Spleen (tissue), 7 donors: ENCODE measurements at regions not wholly inside any gene's neighbourhood (a gene's known extent, or its start where the extent isn't known, plus 50 kb on each side); places are given as distances from the start of the nearest gene placed in this dataset.

ENCODE experiments used
- CTCF ChIP-seq, 11 experiments: fragments of 200-600 bp in 7 of 11; fragments of 450-650 bp in 4 of 11; sonication (generic) in 4 of 11; IDR thresholded peaks in 8 of 11; conservative IDR thresholded peaks in 3 of 11; 1 replicate in 7 of 11; 2 replicates in 4 of 11; pipeline versions ENCODE4 v1.4.0 to v1.8.0; 2016 to 2021; ENCODE audit warnings: antibody characterized with exemption in 11 of 11, inconsistent platforms in 4 of 11, mild to moderate bottlenecking in 1 of 11
- POLR2A ChIP-seq, 3 donors: fragments of 450-650 bp; IDR thresholded peaks; one replicate each; pipeline ENCODE4 v1.5.1; 2017; ENCODE audit warnings: antibody characterized with exemption in 3 of 3, mild to moderate bottlenecking in 1 of 3
- POLR2AphosphoS5 ChIP-seq, 3 donors: sonication (generic); formaldehyde crosslinking; IDR thresholded peaks; one replicate each; pipeline ENCODE4 v1.5.1; 2017; ENCODE audit warnings: antibody characterized with exemption in 3 of 3
- donor health status: DM: no; HTN: no; CAD: no; lungs with moderate emphysema.
- donor health status: DM: no; HTN: no; CAD: no.
- donor health status: DM: no; HTN: no; CAD: no.

- TF ChIP-seq POLR2A (IDR thresholded peaks at IDR 0.05) (no peak), CTCF (IDR thresholded peaks at IDR 0.05 in 8 of 11, conservative IDR thresholded peaks at IDR 0.05 in 3 of 11) (no peak), POLR2AphosphoS5 (IDR thresholded peaks at IDR 0.05) (no peak)
Observed at GRCh38 chr2:65922030-65922429, 489.6 kb upstream of the SPRED2 start.
